Adrenal gland (tissue), 9 donors: ENCODE measurements at regions not wholly inside any gene's neighbourhood (a gene's known extent, or its start where the extent isn't known, plus 50 kb on each side); places are given as distances from the start of the nearest gene placed in this dataset.
"Not testable (repeated sequence)": the region's sequence is repeated elsewhere in the genome, so short reads cannot be mapped to it uniquely, and the experiment has no call there.

Source experiments
- DNase-seq, 7 donors: peaks; one replicate each; pipeline ENCODE4 v3.0.0-alpha.2; 2019 to 2020
- H3K27ac ChIP-seq, 5 donors: fragments of 200-600 bp; sonication (generic) in 4 of 5; 1 replicate in 3 of 5; 2 replicates in 2 of 5; pipeline versions ENCODE4 v1.5.1 to v1.8.0; 2016 to 2020; ENCODE audit warnings: mild to moderate bottlenecking in 1 of 5
- H3K27me3 ChIP-seq: fragments of 200-600 bp; 2 replicates; pipeline ENCODE4 v1.8.0; 2021
- H3K36me3 ChIP-seq, 2 donors: fragments of 200-600 bp; replicated peaks in 1 of 2; 1 replicate in 1 of 2; 2 replicates in 1 of 2; pipeline versions ENCODE4 v1.5.1 to v1.8.0; 2018 to 2022
- H3K4me1 ChIP-seq, 2 donors: fragments of 200-600 bp; replicated peaks in 1 of 2; 1 replicate in 1 of 2; 2 replicates in 1 of 2; pipeline versions ENCODE4 v1.5.1 to v1.8.0; 2018 to 2021
- H3K4me3 ChIP-seq, 4 donors: fragments of 200-600 bp; sonication (generic) in 3 of 4; one replicate each; pipeline ENCODE4 v1.5.1; 2016 to 2018
- H3K9me3 ChIP-seq, 3 donors: fragments of 200-600 bp; sonication (generic) in 1 of 3; replicated peaks in 1 of 3; 1 replicate in 2 of 3; 2 replicates in 1 of 3; pipeline versions ENCODE4 v1.5.1 to v1.8.0; 2016 to 2021
- CTCF ChIP-seq, 6 experiments: fragments of 450-650 bp in 4 of 6; fragments of 200-600 bp in 2 of 6; sonication (generic) in 1 of 6; IDR thresholded peaks; 1 replicate in 5 of 6; 2 replicates in 1 of 6; pipeline versions ENCODE4 v1.5.1 to v1.8.0; 2016 to 2021; ENCODE audit warnings: antibody characterized with exemption in 6 of 6, mild to moderate bottlenecking in 2 of 6, moderate library complexity in 1 of 6
- POLR2A ChIP-seq, 2 donors: fragments of 450-650 bp; IDR thresholded peaks; one replicate each; pipeline ENCODE4 v1.6.1; 2017; ENCODE audit warnings: antibody characterized with exemption in 2 of 2, mild to moderate bottlenecking in 2 of 2, moderate library complexity in 1 of 2
- WGBS, 4 donors: extraction: QIAGEN DNeasy Blood & Tissue Kit in 2 of 4; methylation state at CpG; one replicate each; pipeline versions ENCODE4 v1.1.5 to v1.1.7; 2013 to 2017; 5-methylcytosine and 5-hydroxymethylcytosine counted together
- intact Hi-C, 2 donors: fragments of 100-400 bp; cut with DNase I; formaldehyde crosslinking; loops; one replicate each; pipeline versions ENCODE4 v1.14.1 to v1.15.0; 2022 to 2023
- donor health status: healthy with polysubstance abuse.
- donor health status: Bipolar disorder and iron deficiency.
- donor health status: DM: yes; HTN: yes; CAD: no.
- donor health status: DM: no; HTN: no; CAD: no.
- donor health status: DM: no; HTN: no; CAD: no.

GRCh38 chrX:114061226-114061625 lies 522.7 kb upstream of the HTR2C start:
- intact Hi-C loops: no loop called here
- no peaks in the 10 kb centered on the region for H3K36me3 ChIP-seq
- H3K27ac ChIP-seq: no peak overlapping the region
- no peak for TF ChIP-seq CTCF (IDR thresholded peaks at IDR 0.05)
- TF ChIP-seq POLR2A (IDR thresholded peaks at IDR 0.05): no peak
- no peak for DNase-seq
- peaks cover 14% of the 10 kb centered on the region for H3K27me3 ChIP-seq
- no peaks in the 10 kb centered on the region for H3K9me3 ChIP-seq
- H3K4me3 ChIP-seq: no peak overlapping the region
- no peaks in the 10 kb centered on the region for H3K4me1 ChIP-seq

- Histone ChIP-seq H3K36me3 (no peaks in the 10 kb centered on the region), H3K27ac (no peak overlapping the region), H3K4me3 (no peak overlapping the region), H3K4me1 (no peaks in the 10 kb centered on the region), H3K27me3 (peaks cover 14% of the 10 kb centered on the region), H3K9me3 (no peaks in the 10 kb centered on the region)
- intact Hi-C loops: no loop called here
- TF ChIP-seq CTCF (IDR thresholded peaks at IDR 0.05) (no peak), POLR2A (IDR thresholded peaks at IDR 0.05) (no peak)
- no peak for DNase-seq
- WGBS, 4 donors: 72 to 82% (median 78%) methylated on average over 14 to 15 of the region's 15 CpGs
These were observed 524.9 kb upstream of the HTR2C start for GRCh38 chrX:114058988-114059418.

- H3K27me3 ChIP-seq, H3K4me1 ChIP-seq, H3K4me3 ChIP-seq, H3K27ac ChIP-seq, H3K36me3 ChIP-seq, intact Hi-C loops, H3K9me3 ChIP-seq, DNase-seq: not testable (repeated sequence)
- WGBS, 4 donors: 77 to 95% (median 87%) methylated on average over 10 to 11 of the region's 11 CpGs
These were observed 526.5 kb upstream of the HTR2C start for GRCh38 chrX:114057422-114057821.

- Histone ChIP-seq H3K4me1 (no peaks in the 10 kb centered on the region), H3K4me3 (no peak overlapping the region), H3K36me3 (no peaks in the 10 kb centered on the region), H3K27ac (no peak overlapping the region), H3K9me3 (no peaks in the 10 kb centered on the region), H3K27me3 (no peaks in the 10 kb centered on the region)
- 73 to 86% (median 76%) methylated on average over 4 of the region's 4 CpGs for WGBS, 4 donors
- no peak for DNase-seq
- intact Hi-C loops: no loop called here
- TF ChIP-seq CTCF (IDR thresholded peaks at IDR 0.05) (no peak), POLR2A (IDR thresholded peaks at IDR 0.05) (no peak)
These were observed 532.1 kb upstream of the HTR2C start for GRCh38 chrX:114051667-114052315.

GRCh38 chrX:114050075-114050796 lies 533.6 kb upstream of the HTR2C start:
- no peaks in the 10 kb centered on the region for H3K4me1 ChIP-seq
- no peaks in the 10 kb centered on the region for H3K36me3 ChIP-seq
- DNase-seq: no peak
- intact Hi-C loops: no loop called here
- H3K27me3 ChIP-seq: no peaks in the 10 kb centered on the region
- WGBS, 4 donors: 84 to 96% (median 92%) methylated on average over 7 of the region's 7 CpGs
- TF ChIP-seq POLR2A (IDR thresholded peaks at IDR 0.05) (no peak), CTCF (IDR thresholded peaks at IDR 0.05) (no peak)
- no peak overlapping the region for H3K27ac ChIP-seq
- H3K9me3 ChIP-seq: no peaks in the 10 kb centered on the region
- no peak overlapping the region for H3K4me3 ChIP-seq
